GM12878 (cell line): ENCODE measurements at regions not wholly inside any gene's neighbourhood (a gene's known extent, or its start where the extent isn't known, plus 50 kb on each side); places are given as distances from the start of the nearest gene placed in this dataset.

Experiments
- CEBPB ChIP-seq, 2 experiments: fragments of 150-350 bp in 1 of 2; IDR thresholded peaks; 2 replicates each; pipeline ENCODE4 v1.6.1; 2012 to 2014; ENCODE audit warnings: low read depth in 2 of 2, low read length in 2 of 2, borderline replicate concordance in 1 of 2, inconsistent platforms in 1 of 2
- MTA3 ChIP-seq: IDR thresholded peaks from 2 replicates; pipeline ENCODE4 v1.6.1; 2012; ENCODE audit warnings: low read length, inconsistent platforms, borderline replicate concordance
- RBBP5 ChIP-seq: fragments of 200-600 bp; sonication (generic); conservative IDR thresholded peaks from 2 replicates; pipeline ENCODE4 v1.6.1; 2016
- RFX5 ChIP-seq: IDR thresholded peaks from 2 replicates; pipeline ENCODE4 v1.6.1; 2011; ENCODE audit warnings: low read depth, low read length, improper control_type of control experiment
- SMC3 ChIP-seq: IDR thresholded peaks from 2 replicates; pipeline ENCODE4 v1.6.1; 2011; ENCODE audit warnings: low read length, improper control_type of control experiment, borderline replicate concordance
- SUZ12 ChIP-seq: fragments of 200-600 bp; sonication (generic); IDR thresholded peaks from one replicate; pipeline ENCODE4 v1.6.1; 2018; ENCODE audit warnings: antibody characterized with exemption, mild to moderate bottlenecking; ENCODE audit not compliant: unreplicated experiment
- TAF1 ChIP-seq: IDR thresholded peaks from 2 replicates; pipeline ENCODE4 v1.6.1; 2011; ENCODE audit warnings: mild to moderate bottlenecking, low read depth, low read length, borderline replicate concordance
- TF ChIP-seq, protein P1 (sequence below): fragments of 450-650 bp; IDR thresholded peaks from 2 replicates; pipeline ENCODE4 v1.6.1; 2016; ENCODE audit warnings: mild to moderate bottlenecking
- TF ChIP-seq, protein P2 (sequence below): fragments of 450-650 bp; IDR thresholded peaks from 2 replicates; pipeline ENCODE4 v1.6.1; 2017; ENCODE audit warnings: borderline replicate concordance
- TF ChIP-seq, protein P3 (sequence below), 3 experiments: IDR thresholded peaks in 2 of 3; conservative IDR thresholded peaks in 1 of 3; 2 replicates each; pipeline ENCODE4 v1.5.1; 2011; ENCODE audit warnings: low read depth in 3 of 3, low read length in 3 of 3, mild to moderate bottlenecking in 3 of 3, control low read depth in 2 of 3, moderate library complexity in 2 of 3, inconsistent platforms in 1 of 3, mixed read lengths in 1 of 3; ENCODE audit not compliant: control insufficient read depth in 2 of 3, insufficient read depth in 1 of 3; ENCODE audit errors: extremely low read depth in 1 of 3

DNA sequence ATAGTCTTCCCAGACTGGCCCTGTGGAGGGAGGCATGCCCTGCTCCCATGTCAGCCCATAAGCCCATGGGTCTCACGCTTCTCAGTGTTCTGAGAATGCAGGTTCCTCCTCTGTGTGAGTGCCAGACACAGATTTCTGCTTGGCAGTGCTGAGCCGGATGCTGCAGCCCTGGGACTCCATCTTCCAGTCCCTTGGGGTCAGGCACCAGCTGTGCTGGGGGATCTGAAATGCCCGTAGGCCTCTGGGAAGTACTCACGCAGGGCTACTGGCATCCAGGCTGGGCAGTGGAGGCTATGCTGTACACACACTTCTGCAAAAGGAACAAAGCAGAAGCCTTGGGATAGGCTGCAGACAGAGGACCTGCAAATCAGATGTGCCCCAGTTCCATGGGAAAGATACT, 1944.6 kb downstream of the EFNA5 start:
- TF ChIP-seq, protein P1, sequence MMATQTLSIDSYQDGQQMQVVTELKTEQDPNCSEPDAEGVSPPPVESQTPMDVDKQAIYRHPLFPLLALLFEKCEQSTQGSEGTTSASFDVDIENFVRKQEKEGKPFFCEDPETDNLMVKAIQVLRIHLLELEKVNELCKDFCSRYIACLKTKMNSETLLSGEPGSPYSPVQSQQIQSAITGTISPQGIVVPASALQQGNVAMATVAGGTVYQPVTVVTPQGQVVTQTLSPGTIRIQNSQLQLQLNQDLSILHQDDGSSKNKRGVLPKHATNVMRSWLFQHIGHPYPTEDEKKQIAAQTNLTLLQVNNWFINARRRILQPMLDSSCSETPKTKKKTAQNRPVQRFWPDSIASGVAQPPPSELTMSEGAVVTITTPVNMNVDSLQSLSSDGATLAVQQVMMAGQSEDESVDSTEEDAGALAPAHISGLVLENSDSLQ: no peak
- TF ChIP-seq RFX5 (no peak), RBBP5 (no peak), MTA3 (no peak), SUZ12 (no peak), TAF1 (no peak), CEBPB (IDR thresholded peaks at IDR 0.05; ENCODE audit: borderline replicate concordance in 1 of 2, low read depth in 2 of 2, low read length in 2 of 2) (no peak), SMC3 (no peak)
- TF ChIP-seq, protein P2, sequence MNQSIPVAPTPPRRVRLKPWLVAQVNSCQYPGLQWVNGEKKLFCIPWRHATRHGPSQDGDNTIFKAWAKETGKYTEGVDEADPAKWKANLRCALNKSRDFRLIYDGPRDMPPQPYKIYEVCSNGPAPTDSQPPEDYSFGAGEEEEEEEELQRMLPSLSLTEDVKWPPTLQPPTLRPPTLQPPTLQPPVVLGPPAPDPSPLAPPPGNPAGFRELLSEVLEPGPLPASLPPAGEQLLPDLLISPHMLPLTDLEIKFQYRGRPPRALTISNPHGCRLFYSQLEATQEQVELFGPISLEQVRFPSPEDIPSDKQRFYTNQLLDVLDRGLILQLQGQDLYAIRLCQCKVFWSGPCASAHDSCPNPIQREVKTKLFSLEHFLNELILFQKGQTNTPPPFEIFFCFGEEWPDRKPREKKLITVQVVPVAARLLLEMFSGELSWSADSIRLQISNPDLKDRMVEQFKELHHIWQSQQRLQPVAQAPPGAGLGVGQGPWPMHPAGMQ: no peak
- TF ChIP-seq, protein P3, sequence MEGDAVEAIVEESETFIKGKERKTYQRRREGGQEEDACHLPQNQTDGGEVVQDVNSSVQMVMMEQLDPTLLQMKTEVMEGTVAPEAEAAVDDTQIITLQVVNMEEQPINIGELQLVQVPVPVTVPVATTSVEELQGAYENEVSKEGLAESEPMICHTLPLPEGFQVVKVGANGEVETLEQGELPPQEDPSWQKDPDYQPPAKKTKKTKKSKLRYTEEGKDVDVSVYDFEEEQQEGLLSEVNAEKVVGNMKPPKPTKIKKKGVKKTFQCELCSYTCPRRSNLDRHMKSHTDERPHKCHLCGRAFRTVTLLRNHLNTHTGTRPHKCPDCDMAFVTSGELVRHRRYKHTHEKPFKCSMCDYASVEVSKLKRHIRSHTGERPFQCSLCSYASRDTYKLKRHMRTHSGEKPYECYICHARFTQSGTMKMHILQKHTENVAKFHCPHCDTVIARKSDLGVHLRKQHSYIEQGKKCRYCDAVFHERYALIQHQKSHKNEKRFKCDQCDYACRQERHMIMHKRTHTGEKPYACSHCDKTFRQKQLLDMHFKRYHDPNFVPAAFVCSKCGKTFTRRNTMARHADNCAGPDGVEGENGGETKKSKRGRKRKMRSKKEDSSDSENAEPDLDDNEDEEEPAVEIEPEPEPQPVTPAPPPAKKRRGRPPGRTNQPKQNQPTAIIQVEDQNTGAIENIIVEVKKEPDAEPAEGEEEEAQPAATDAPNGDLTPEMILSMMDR (IDR thresholded peaks at IDR 0.05 in 2 of 3, conservative IDR thresholded peaks at IDR 0.05 in 1 of 3; ENCODE audit: control insufficient read depth in 2 of 3, extremely low read depth in 1 of 3, insufficient read depth in 1 of 3, low read depth in 3 of 3, low read length in 3 of 3): no peak
